Naive thymus-derived CD4-positive, alpha-beta T cell (primary cell): ENCODE measurements at regions not wholly inside any gene's neighbourhood (a gene's known extent, or its start where the extent isn't known, plus 50 kb on each side); places are given as distances from the start of the nearest gene placed in this dataset.

Experiments used
- ATAC-seq: fragments of 150-1000 bp; cut with Tn5 transposase; 2 replicates; pipeline ENCODE4 v1.10.0; 2021; ENCODE audit warnings: mild to moderate bottlenecking, moderate library complexity
- CTCF ChIA-PET: fragments of 350-600 bp; sonication (Branson Sonifier 250); formaldehyde crosslinking; loops from one replicate; lab custom pipeline; 2021; ENCODE audit warnings: antibody characterized with exemption; lab: Charles Lee
- POLR2A ChIA-PET: fragments of 350-600 bp; sonication (Branson Sonifier 250); formaldehyde crosslinking; loops from one replicate; lab custom pipeline; 2021; ENCODE audit warnings: antibody characterized with exemption, inconsistent platforms; lab: Charles Lee
- DNase-seq, 9 donors: peaks; one replicate each; pipeline versions ENCODE4 v3.0.0 to v3.0.0-alpha.2; 2020 to 2022; ENCODE audit warnings: mixed read lengths in 1 of 9
- H3K27ac ChIP-seq: one replicate; pipeline ENCODE4 v1.7.0; 2013; ENCODE audit warnings: mild to moderate bottlenecking, low read depth, low read length, moderate library complexity
- H3K27me3 ChIP-seq, 2 donors: one replicate each; pipeline ENCODE4 v1.7.0; 2013; ENCODE audit warnings: low read length in 2 of 2, mild to moderate bottlenecking in 2 of 2, moderate library complexity in 2 of 2; ENCODE audit not compliant: control insufficient read depth in 2 of 2, insufficient read depth in 2 of 2
- H3K36me3 ChIP-seq, 3 experiments: 1 replicate in 2 of 3; 2 replicates in 1 of 3; pipeline ENCODE4 v1.7.0; 2013; ENCODE audit warnings: low read length in 3 of 3, mild to moderate bottlenecking in 3 of 3, moderate library complexity in 1 of 3; ENCODE audit not compliant: insufficient read depth in 3 of 3, control insufficient read depth in 2 of 3
- H3K4me1 ChIP-seq, 2 donors: one replicate each; pipeline ENCODE4 v1.7.0; 2013; ENCODE audit warnings: low read length in 2 of 2, mild to moderate bottlenecking in 2 of 2, moderate library complexity in 1 of 2; ENCODE audit not compliant: control insufficient read depth in 2 of 2, insufficient read depth in 2 of 2
- H3K4me3 ChIP-seq: 2 replicates; pipeline ENCODE4 v1.7.0; 2013; ENCODE audit warnings: mild to moderate bottlenecking, low read length
- H3K9me3 ChIP-seq, 3 experiments: 1 replicate in 2 of 3; 2 replicates in 1 of 3; pipeline ENCODE4 v1.7.0; 2013; ENCODE audit warnings: low read length in 3 of 3; ENCODE audit not compliant: control insufficient read depth in 2 of 3
- H3K27ac Mint-ChIP-seq, 9 donors: one replicate each; pipeline ENCODE4 v1.8.0; 2020 to 2022; ENCODE audit warnings: mixed read lengths in 9 of 9, mild to moderate bottlenecking in 8 of 9, moderate library complexity in 5 of 9, inconsistent platforms in 2 of 9
- H3K27me3 Mint-ChIP-seq, 5 donors: one replicate each; pipeline ENCODE4 v1.8.0; 2021 to 2022; ENCODE audit warnings: mixed read lengths in 5 of 5, mild to moderate bottlenecking in 1 of 5
- H3K36me3 Mint-ChIP-seq, 5 donors: one replicate each; pipeline ENCODE4 v1.8.0; 2020 to 2022; ENCODE audit warnings: mixed read lengths in 5 of 5, mild to moderate bottlenecking in 3 of 5, inconsistent platforms in 1 of 5
- H3K4me1 Mint-ChIP-seq, 7 donors: one replicate each; pipeline ENCODE4 v1.8.0; 2020 to 2022; ENCODE audit warnings: mixed read lengths in 7 of 7, mild to moderate bottlenecking in 3 of 7, inconsistent platforms in 1 of 7
- H3K4me3 Mint-ChIP-seq, 10 donors: one replicate each; pipeline ENCODE4 v1.8.0; 2020 to 2022; ENCODE audit warnings: mild to moderate bottlenecking in 10 of 10, mixed read lengths in 10 of 10, moderate library complexity in 6 of 10, inconsistent platforms in 2 of 10
- H3K9me3 Mint-ChIP-seq, 11 donors: one replicate each; pipeline ENCODE4 v1.8.0; 2020 to 2022; ENCODE audit warnings: mixed read lengths in 11 of 11, mild to moderate bottlenecking in 4 of 11, inconsistent platforms in 1 of 11, moderate library complexity in 1 of 11
- intact Hi-C, 2 donors: fragments of 100-400 bp; cut with micrococcal nuclease; formaldehyde crosslinking; loops; one replicate each; pipeline ENCODE4 v1.15.1; 2023

GRCh38 chr5:56498759-56499395, 265.7 kb upstream of the ANKRD55 start:
- peaks cover 0 to 5% (median 0%) of the 10 kb centered on the region in 5 donors for H3K36me3 Mint-ChIP-seq
- peaks cover 0 to 4% (median 0%) of the 10 kb centered on the region in 11 donors for H3K9me3 Mint-ChIP-seq
- Histone ChIP-seq H3K4me3 (no peak overlapping the region), H3K27me3 (no peaks in the 10 kb centered on the region), H3K27ac (no peak overlapping the region), H3K9me3 (no peaks in the 10 kb centered on the region), H3K36me3 (no peaks in the 10 kb centered on the region), H3K4me1 (peaks cover 0 to 22% of the 10 kb centered on the region in 2 donors)
- no peak overlapping the region for H3K4me3 Mint-ChIP-seq
- POLR2A ChIA-PET, result interaction anchor here (0.7 to 1.0 kb wide), 2 partner anchors 22 to 168 kb away, joined by 3 read pairs; no protein-coding TSS in a partner anchor
- intact Hi-C loops, result no loop called here
- DNase-seq (no peak), ATAC-seq (no peak)
- peaks cover 0 to 8% (median 0%) of the 10 kb centered on the region in 5 donors for H3K27me3 Mint-ChIP-seq
- H3K27ac Mint-ChIP-seq, result no peak overlapping the region
- CTCF ChIA-PET, result interaction anchor here (0.6 to 1.0 kb wide), 3 partner anchors 23 to 358 kb away, joined by 3 read pairs; no protein-coding TSS in a partner anchor
- H3K4me1 Mint-ChIP-seq, result peaks cover 13 to 31% (median 27%) of the 10 kb centered on the region in 7 donors

- CTCF ChIA-PET, result interaction anchor here (0.5 kb wide), 1 partner anchor 10 kb away, joined by 3 read pairs; no protein-coding TSS in a partner anchor
- Mint-ChIP-seq H3K27me3 (peaks cover 0 to 8% (median 0%) of the 10 kb centered on the region in 5 donors), H3K27ac (peak overlapping the region in 6 of 9 donors; percentile 0 to 57 (median 14)), H3K9me3 (peaks cover 0 to 4% (median 0%) of the 10 kb centered on the region in 11 donors), H3K4me3 (peak overlapping the region in 3 of 10 donors; percentile 5 to 64 (median 8)), H3K36me3 (peaks cover 0 to 5% (median 0%) of the 10 kb centered on the region in 5 donors), H3K4me1 (peaks cover 16 to 34% (median 28%) of the 10 kb centered on the region in 7 donors)
- Histone ChIP-seq H3K27ac (no peak overlapping the region), H3K9me3 (no peaks in the 10 kb centered on the region), H3K4me1 (peaks cover 0 to 20% of the 10 kb centered on the region in 2 donors), H3K36me3 (no peaks in the 10 kb centered on the region), H3K4me3 (no peak overlapping the region), H3K27me3 (no peaks in the 10 kb centered on the region)
- peak; percentile 34 for ATAC-seq
- intact Hi-C loops, result no loop called here
- POLR2A ChIA-PET, result interaction anchor here (1.0 kb wide), 1 partner anchor 123 kb away, joined by 3 read pairs; no protein-coding TSS in a partner anchor
- no peak for DNase-seq
Measured at GRCh38 chr5:56496581-56497063, 263.5 kb upstream of the ANKRD55 start.

GRCh38 chr5:56494300-56494731, 261.2 kb upstream of the ANKRD55 start:
- POLR2A ChIA-PET, result no interaction called here
- H3K4me3 Mint-ChIP-seq, result no peak overlapping the region
- no peaks in the 10 kb centered on the region for H3K36me3 ChIP-seq
- peaks cover 22 to 46% (median 40%) of the 10 kb centered on the region in 7 donors for H3K4me1 Mint-ChIP-seq
- H3K9me3 Mint-ChIP-seq, result no peaks in the 10 kb centered on the region
- no peak overlapping the region for H3K4me3 ChIP-seq
- no peak overlapping the region for H3K27ac Mint-ChIP-seq
- intact Hi-C loops, result loop anchor here in 1 of 2 donors (5.0 kb wide), 1 partner anchor 38 kb away; no protein-coding TSS in a partner anchor
- CTCF ChIA-PET, result interaction anchor here (0.6 kb wide), 1 partner anchor 17 kb away, joined by 3 read pairs; no protein-coding TSS in a partner anchor
- H3K27ac ChIP-seq, result no peak overlapping the region
- H3K27me3 Mint-ChIP-seq, result peaks cover 0 to 8% (median 0%) of the 10 kb centered on the region in 5 donors
- H3K36me3 Mint-ChIP-seq, result peaks cover 0 to 2% (median 0%) of the 10 kb centered on the region in 5 donors
- no peak for DNase-seq
- ATAC-seq, result peak; percentile 26
- H3K4me1 ChIP-seq, result peaks cover 0 to 29% of the 10 kb centered on the region in 2 donors
- H3K27me3 ChIP-seq, result no peaks in the 10 kb centered on the region
- H3K9me3 ChIP-seq, result no peaks in the 10 kb centered on the region

GRCh38 chr5:56493766-56494165, 260.6 kb upstream of the ANKRD55 start:
- Histone ChIP-seq H3K4me3 (no peak overlapping the region), H3K27ac (no peak overlapping the region), H3K27me3 (no peaks in the 10 kb centered on the region), H3K9me3 (no peaks in the 10 kb centered on the region), H3K36me3 (no peaks in the 10 kb centered on the region), H3K4me1 (peaks cover 0 to 29% of the 10 kb centered on the region in 2 donors)
- CTCF ChIA-PET, result interaction anchor here (0.6 kb wide), 1 partner anchor 16 kb away, joined by 3 read pairs; no protein-coding TSS in a partner anchor
- Mint-ChIP-seq H3K9me3 (peaks cover 0 to 1% (median 0%) of the 10 kb centered on the region in 11 donors), H3K27ac (peak overlapping the region in 2 of 9 donors; percentile 8 to 64), H3K4me1 (peaks cover 22 to 46% (median 40%) of the 10 kb centered on the region in 7 donors), H3K4me3 (no peak overlapping the region), H3K36me3 (peaks cover 0 to 2% (median 0%) of the 10 kb centered on the region in 5 donors), H3K27me3 (peaks cover 0 to 8% (median 0%) of the 10 kb centered on the region in 5 donors)
- DNase-seq (no peak), ATAC-seq (no peak)
- intact Hi-C loops, result loop anchor here in 1 of 2 donors (5.0 kb wide), 1 partner anchor 39 kb away; no protein-coding TSS in a partner anchor
- POLR2A ChIA-PET, result interaction anchor here (0.6 to 0.9 kb wide), 2 partner anchors 9 to 14 kb away, joined by 3 read pairs; no protein-coding TSS in a partner anchor

- no peak for ATAC-seq
Measured at GRCh38 chr5:56493308-56493707, 260.2 kb upstream of the ANKRD55 start.

GRCh38 chr5:56492812-56493211, 259.7 kb upstream of the ANKRD55 start:
- DNase-seq (no peak), ATAC-seq (no peak)
- no peak overlapping the region for H3K27ac ChIP-seq
- no peaks in the 10 kb centered on the region for H3K9me3 ChIP-seq
- ChIA-PET CTCF (no interaction called here), POLR2A (interaction anchor here (0.6 to 3.6 kb wide), 3 partner anchors 13 to 96 kb away, joined by 3 to 27 read pairs (median 3); no protein-coding TSS in a partner anchor)
- H3K27me3 Mint-ChIP-seq, result peaks cover 0 to 8% (median 0%) of the 10 kb centered on the region in 5 donors
- no peak overlapping the region for H3K4me3 Mint-ChIP-seq
- peaks cover 0 to 29% of the 10 kb centered on the region in 2 donors for H3K4me1 ChIP-seq
- peaks cover 22 to 48% (median 40%) of the 10 kb centered on the region in 7 donors for H3K4me1 Mint-ChIP-seq
- no peak overlapping the region for H3K4me3 ChIP-seq
- H3K27me3 ChIP-seq, result no peaks in the 10 kb centered on the region
- intact Hi-C loops, result loop anchor here in 1 of 2 donors (5.0 kb wide), 1 partner anchor 39 kb away; no protein-coding TSS in a partner anchor
- no peaks in the 10 kb centered on the region for H3K36me3 ChIP-seq
- H3K27ac Mint-ChIP-seq, result no peak overlapping the region
- H3K9me3 Mint-ChIP-seq, result peaks cover 0 to 8% (median 0%) of the 10 kb centered on the region in 11 donors
- peaks cover 0 to 6% (median 0%) of the 10 kb centered on the region in 5 donors for H3K36me3 Mint-ChIP-seq

More at GRCh38 chr5:56493308-56493707, 260.2 kb upstream of the ANKRD55 start:
- Mint-ChIP-seq H3K27ac (peak overlapping the region in 3 of 9 donors; percentile 5 to 64 (median 8)), H3K36me3 (peaks cover 0 to 4% (median 0%) of the 10 kb centered on the region in 5 donors), H3K9me3 (peaks cover 0 to 6% (median 0%) of the 10 kb centered on the region in 11 donors), H3K27me3 (peaks cover 0 to 8% (median 0%) of the 10 kb centered on the region in 5 donors), H3K4me3 (no peak overlapping the region), H3K4me1 (peaks cover 22 to 48% (median 40%) of the 10 kb centered on the region in 7 donors)
- ChIA-PET CTCF (no interaction called here), POLR2A (interaction anchor here (0.6 to 0.9 kb wide), 4 partner anchors 9 to 96 kb away, joined by 3 read pairs; no protein-coding TSS in a partner anchor)
- Histone ChIP-seq H3K9me3 (no peaks in the 10 kb centered on the region), H3K27me3 (no peaks in the 10 kb centered on the region), H3K4me1 (peaks cover 0 to 29% of the 10 kb centered on the region in 2 donors), H3K27ac (no peak overlapping the region), H3K4me3 (no peak overlapping the region), H3K36me3 (no peaks in the 10 kb centered on the region)
- intact Hi-C loops, result loop anchor here in 1 of 2 donors (5.0 kb wide), 1 partner anchor 39 kb away; no protein-coding TSS in a partner anchor
- DNase-seq, result no peak
